Activated naive CD8-positive, alpha-beta T cell treated with anti-CD3 and anti-CD28 coated beads for 36 hours (primary cell): ENCODE measurements at regions not wholly inside any gene's neighbourhood (a gene's known extent, or its start where the extent isn't known, plus 50 kb on each side); places are given as distances from the start of the nearest gene placed in this dataset.
"Not testable (repeated sequence)": the region's sequence is repeated elsewhere in the genome, so short reads cannot be mapped to it uniquely, and the experiment has no call there.

ENCODE experiments used
- DNase-seq: peaks from one replicate; pipeline ENCODE4 v3.0.0; 2021
- H3K27ac Mint-ChIP-seq: one replicate; pipeline ENCODE4 v1.8.0; 2022; ENCODE audit warnings: mild to moderate bottlenecking, moderate library complexity, mixed read lengths
- H3K27me3 Mint-ChIP-seq: one replicate; pipeline ENCODE4 v1.8.0; 2022; ENCODE audit warnings: mild to moderate bottlenecking, mixed read lengths
- H3K36me3 Mint-ChIP-seq: one replicate; pipeline ENCODE4 v1.8.0; 2021; ENCODE audit warnings: mild to moderate bottlenecking, mixed read lengths
- H3K4me1 Mint-ChIP-seq: one replicate; pipeline ENCODE4 v1.8.0; 2021; ENCODE audit warnings: mixed read lengths
- H3K4me3 Mint-ChIP-seq: one replicate; pipeline ENCODE4 v1.8.0; 2022; ENCODE audit warnings: mild to moderate bottlenecking, moderate library complexity, mixed read lengths
- H3K9me3 Mint-ChIP-seq: one replicate; pipeline ENCODE4 v1.8.0; 2022; ENCODE audit warnings: mixed read lengths

GRCh38 chr1:120290105-120290504 is 113.8 kb upstream of the SEC22B start:
- not testable (repeated sequence) for H3K27ac Mint-ChIP-seq, DNase-seq, H3K4me3 Mint-ChIP-seq, H3K9me3 Mint-ChIP-seq, H3K4me1 Mint-ChIP-seq, H3K27me3 Mint-ChIP-seq, H3K36me3 Mint-ChIP-seq

- not testable (repeated sequence) for H3K27me3 Mint-ChIP-seq, H3K36me3 Mint-ChIP-seq, H3K27ac Mint-ChIP-seq, H3K9me3 Mint-ChIP-seq, H3K4me1 Mint-ChIP-seq, H3K4me3 Mint-ChIP-seq, DNase-seq
These were observed 113.3 kb upstream of the SEC22B start for GRCh38 chr1:120289601-120290074.

- not testable (repeated sequence) for H3K4me3 Mint-ChIP-seq, H3K36me3 Mint-ChIP-seq, H3K4me1 Mint-ChIP-seq, H3K27me3 Mint-ChIP-seq, H3K27ac Mint-ChIP-seq, DNase-seq, H3K9me3 Mint-ChIP-seq
These were observed 112.7 kb upstream of the SEC22B start for GRCh38 chr1:120288814-120289600.

- not testable (repeated sequence) for H3K9me3 Mint-ChIP-seq, H3K4me3 Mint-ChIP-seq, H3K27me3 Mint-ChIP-seq, H3K4me1 Mint-ChIP-seq, H3K36me3 Mint-ChIP-seq, DNase-seq, H3K27ac Mint-ChIP-seq
These were observed 111.8 kb upstream of the SEC22B start for GRCh38 chr1:120288167-120288566.

- not testable (repeated sequence) for H3K4me3 Mint-ChIP-seq, H3K27me3 Mint-ChIP-seq, H3K36me3 Mint-ChIP-seq, H3K4me1 Mint-ChIP-seq, DNase-seq, H3K27ac Mint-ChIP-seq, H3K9me3 Mint-ChIP-seq
These were observed 106.6 kb upstream of the SEC22B start for GRCh38 chr1:120282744-120283464.

- not testable (repeated sequence) for H3K4me3 Mint-ChIP-seq, H3K27me3 Mint-ChIP-seq, H3K27ac Mint-ChIP-seq, H3K9me3 Mint-ChIP-seq, H3K4me1 Mint-ChIP-seq, H3K36me3 Mint-ChIP-seq, DNase-seq
These were observed 101.9 kb upstream of the SEC22B start for GRCh38 chr1:120278259-120278610.

GRCh38 chr1:120277428-120278258 is 101.3 kb upstream of the SEC22B start:
- H3K4me3 Mint-ChIP-seq, H3K36me3 Mint-ChIP-seq, H3K27me3 Mint-ChIP-seq, H3K9me3 Mint-ChIP-seq, H3K27ac Mint-ChIP-seq, DNase-seq, H3K4me1 Mint-ChIP-seq: not testable (repeated sequence)

- not testable (repeated sequence) for H3K27me3 Mint-ChIP-seq, H3K27ac Mint-ChIP-seq, H3K4me1 Mint-ChIP-seq, H3K4me3 Mint-ChIP-seq, H3K36me3 Mint-ChIP-seq, DNase-seq, H3K9me3 Mint-ChIP-seq
These were observed 100.4 kb upstream of the SEC22B start for GRCh38 chr1:120276710-120277109.

- H3K36me3 Mint-ChIP-seq, H3K4me3 Mint-ChIP-seq, H3K27ac Mint-ChIP-seq, H3K4me1 Mint-ChIP-seq, H3K9me3 Mint-ChIP-seq, DNase-seq, H3K27me3 Mint-ChIP-seq: not testable (repeated sequence)
These were observed 98.1 kb upstream of the SEC22B start for GRCh38 chr1:120274438-120274837.

- H3K4me3 Mint-ChIP-seq, H3K36me3 Mint-ChIP-seq, DNase-seq, H3K27ac Mint-ChIP-seq, H3K27me3 Mint-ChIP-seq, H3K9me3 Mint-ChIP-seq, H3K4me1 Mint-ChIP-seq: not testable (repeated sequence)
These were observed 97.0 kb upstream of the SEC22B start for GRCh38 chr1:120273363-120273762.

- H3K27ac Mint-ChIP-seq, H3K27me3 Mint-ChIP-seq: not testable (repeated sequence)
These were observed 95.9 kb upstream of the SEC22B start for GRCh38 chr1:120272242-120272641.

GRCh38 chr1:120271561-120272221 is 95.4 kb upstream of the SEC22B start:
- not testable (repeated sequence) for H3K36me3 Mint-ChIP-seq, H3K27me3 Mint-ChIP-seq, H3K4me1 Mint-ChIP-seq, H3K27ac Mint-ChIP-seq, H3K4me3 Mint-ChIP-seq, DNase-seq, H3K9me3 Mint-ChIP-seq

More at GRCh38 chr1:120272242-120272641, 95.9 kb upstream of the SEC22B start:
- H3K4me3 Mint-ChIP-seq, H3K9me3 Mint-ChIP-seq, DNase-seq, H3K4me1 Mint-ChIP-seq, H3K36me3 Mint-ChIP-seq: not testable (repeated sequence)

GRCh38 chr1:120267894-120268551 is 91.7 kb upstream of the SEC22B start:
- not testable (repeated sequence) for H3K36me3 Mint-ChIP-seq

GRCh38 chr1:120264564-120264963 is 88.2 kb upstream of the SEC22B start:
- not testable (repeated sequence) for H3K4me3 Mint-ChIP-seq, H3K36me3 Mint-ChIP-seq, H3K27ac Mint-ChIP-seq, DNase-seq, H3K27me3 Mint-ChIP-seq, H3K9me3 Mint-ChIP-seq, H3K4me1 Mint-ChIP-seq

More at GRCh38 chr1:120267894-120268551, 91.7 kb upstream of the SEC22B start:
- not testable (repeated sequence) for H3K4me1 Mint-ChIP-seq, H3K4me3 Mint-ChIP-seq, DNase-seq, H3K27ac Mint-ChIP-seq, H3K27me3 Mint-ChIP-seq, H3K9me3 Mint-ChIP-seq
